GM12892 (cell line): ENCODE measurements at regions not wholly inside any gene's neighbourhood (a gene's known extent, or its start where the extent isn't known, plus 50 kb on each side); places are given as distances from the start of the nearest gene placed in this dataset.

ENCODE experiments used
- DNase-seq: peaks from one replicate; pipeline ENCODE4 v3.0.0; 2011; ENCODE audit not compliant: insufficient read length
- FAIRE-seq: peaks from 2 replicates; lab custom pipeline; 2011; peaks lifted over from hg19 to GRCh38; lab: Jason Lieb, UNC
- POLR2A ChIP-seq: IDR thresholded peaks from 2 replicates; pipeline ENCODE4 v1.6.1; 2011; ENCODE audit warnings: low read depth, low read length, control low read depth
- POLR2AphosphoS5 ChIP-seq: IDR thresholded peaks from 2 replicates; pipeline ENCODE4 v1.6.1; 2011; ENCODE audit warnings: low read depth, low read length, control low read depth
- TAF1 ChIP-seq: IDR thresholded peaks from 2 replicates; pipeline ENCODE4 v1.6.1; 2011; ENCODE audit warnings: low read depth, mild to moderate bottlenecking, control low read depth, low read length, borderline replicate concordance

DNA sequence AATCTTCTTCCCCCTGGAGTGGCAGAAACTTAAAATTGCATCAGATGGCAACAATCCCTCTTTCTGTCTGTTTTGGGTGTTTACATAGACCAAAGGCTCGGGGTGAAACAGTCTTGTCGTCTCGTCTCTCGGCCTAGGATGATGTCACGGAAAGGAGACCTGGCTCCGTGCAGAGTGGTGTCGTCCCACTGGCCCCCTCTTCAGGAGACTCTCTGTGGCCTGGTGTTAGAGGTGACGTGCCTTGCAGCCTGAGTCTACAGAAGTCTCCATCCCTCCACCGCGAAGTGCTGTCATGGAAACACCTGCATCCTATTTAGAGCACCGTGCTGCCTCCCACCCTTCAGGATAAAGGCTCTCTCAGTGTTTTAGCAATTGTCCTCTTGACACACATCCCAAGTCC is 409.7 kb downstream of the IRX1 start:
- FAIRE-seq = no peak
- TF ChIP-seq POLR2AphosphoS5 (no peak), POLR2A (no peak), TAF1 (no peak)
- DNase-seq = no peak

DNA sequence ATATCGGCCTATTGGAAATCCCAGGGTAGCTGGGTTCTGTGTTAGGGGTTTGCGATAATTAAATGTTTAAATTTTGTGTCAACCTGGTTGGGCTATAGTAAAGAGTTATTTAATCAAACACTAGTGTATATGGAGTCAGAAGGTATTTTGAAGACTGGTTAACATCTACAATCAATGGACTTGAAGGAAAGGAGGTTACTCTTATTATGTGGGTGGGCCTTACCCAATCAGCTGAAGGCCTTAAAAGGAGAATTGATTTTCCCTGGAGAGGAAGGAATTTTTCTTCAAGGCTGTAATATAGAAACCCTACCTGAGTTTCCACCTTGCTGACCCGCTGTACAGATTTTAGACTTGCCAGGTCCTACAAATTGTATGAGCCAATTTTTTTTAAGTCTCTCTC is 411.4 kb downstream of the IRX1 start:
- FAIRE-seq (no peak), DNase-seq (no peak)
- TF ChIP-seq POLR2A (no peak), TAF1 (no peak), POLR2AphosphoS5 (no peak)

DNA sequence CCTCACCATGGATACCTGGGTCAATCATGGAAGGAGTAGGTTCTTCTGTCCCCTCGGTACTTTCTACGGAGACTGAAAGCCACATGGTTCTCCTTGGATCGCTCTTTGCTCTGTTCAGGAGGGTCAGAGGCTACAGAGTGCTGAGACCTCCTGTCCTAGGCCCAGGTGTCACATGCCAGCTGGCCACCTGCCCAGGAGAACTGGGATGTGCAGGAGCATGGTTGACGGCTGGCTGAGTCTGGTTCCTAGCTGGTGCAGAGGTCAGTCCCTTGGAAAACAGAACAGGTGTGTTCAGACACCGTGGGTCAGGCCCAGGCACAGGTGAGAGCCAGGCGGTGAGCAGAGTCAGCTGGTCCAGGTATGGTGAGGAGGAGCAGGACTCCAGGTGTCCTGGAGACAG is 416.3 kb downstream of the IRX1 start:
- TF ChIP-seq TAF1 = no peak
- TF ChIP-seq POLR2AphosphoS5 = no peak
- no peak for TF ChIP-seq POLR2A
- no peak for FAIRE-seq
- no peak for DNase-seq

DNA sequence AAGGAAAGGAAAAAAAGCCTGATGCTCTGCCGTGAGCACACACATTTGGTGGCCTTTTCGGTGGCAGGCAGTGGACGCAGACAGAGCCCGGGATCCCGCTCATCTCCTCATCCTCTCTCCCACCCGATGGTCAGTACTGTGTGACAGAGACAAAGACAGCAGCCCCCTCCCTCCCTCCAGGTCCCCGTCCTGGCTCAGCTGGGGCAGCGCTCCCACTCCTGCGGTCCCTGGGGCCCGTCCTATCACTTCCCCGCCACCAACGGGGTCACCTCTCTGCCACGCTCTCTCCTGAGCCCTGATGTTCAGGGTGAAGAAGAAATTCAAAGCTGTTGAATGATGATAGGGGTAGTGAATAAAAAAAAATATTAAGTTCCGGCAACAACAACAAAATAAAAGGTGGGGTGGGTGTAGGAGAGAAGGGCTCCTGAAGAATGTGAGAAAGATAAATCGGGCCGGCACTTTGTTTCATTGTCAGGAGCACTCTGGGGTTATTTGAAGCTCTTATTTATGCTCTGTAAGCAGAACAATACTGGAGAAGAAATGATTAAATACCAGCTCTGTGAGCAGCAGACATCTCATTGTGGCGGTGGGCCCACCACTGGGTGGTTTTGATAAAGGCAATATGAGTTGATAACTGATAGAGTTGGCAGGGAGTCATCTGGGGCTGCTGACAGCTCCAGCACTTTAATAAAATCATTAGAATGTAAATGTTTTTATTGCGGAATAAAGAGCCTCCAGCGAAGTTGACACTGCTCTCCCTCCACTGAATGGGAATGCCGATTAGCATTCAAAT is 417.7 kb downstream of the IRX1 start:
- no peak for DNase-seq
- FAIRE-seq = no peak
- TF ChIP-seq POLR2AphosphoS5 (no peak), TAF1 (no peak), POLR2A (no peak)

DNA sequence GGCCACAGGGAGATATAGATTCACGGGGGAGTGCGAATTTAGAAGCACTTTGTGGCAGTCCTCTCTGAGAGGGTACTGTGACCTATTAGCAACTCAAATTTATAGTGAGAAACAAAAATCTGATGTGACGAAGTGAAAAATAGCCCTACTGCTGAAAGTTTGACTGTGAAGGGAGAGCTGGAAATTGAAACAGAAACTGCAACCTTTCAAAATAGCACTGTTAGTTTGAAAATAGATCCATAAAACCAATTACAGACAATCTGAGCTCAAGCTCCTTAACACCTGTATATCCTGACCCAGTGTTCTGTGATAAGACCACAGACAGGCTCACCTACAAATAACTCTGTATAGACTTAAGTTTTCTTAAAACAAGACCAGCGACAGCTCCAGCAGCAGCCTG is 420.1 kb downstream of the IRX1 start:
- no peak for DNase-seq
- no peak for FAIRE-seq
- TF ChIP-seq TAF1 = no peak
- TF ChIP-seq POLR2AphosphoS5 = no peak
- no peak for TF ChIP-seq POLR2A

DNA sequence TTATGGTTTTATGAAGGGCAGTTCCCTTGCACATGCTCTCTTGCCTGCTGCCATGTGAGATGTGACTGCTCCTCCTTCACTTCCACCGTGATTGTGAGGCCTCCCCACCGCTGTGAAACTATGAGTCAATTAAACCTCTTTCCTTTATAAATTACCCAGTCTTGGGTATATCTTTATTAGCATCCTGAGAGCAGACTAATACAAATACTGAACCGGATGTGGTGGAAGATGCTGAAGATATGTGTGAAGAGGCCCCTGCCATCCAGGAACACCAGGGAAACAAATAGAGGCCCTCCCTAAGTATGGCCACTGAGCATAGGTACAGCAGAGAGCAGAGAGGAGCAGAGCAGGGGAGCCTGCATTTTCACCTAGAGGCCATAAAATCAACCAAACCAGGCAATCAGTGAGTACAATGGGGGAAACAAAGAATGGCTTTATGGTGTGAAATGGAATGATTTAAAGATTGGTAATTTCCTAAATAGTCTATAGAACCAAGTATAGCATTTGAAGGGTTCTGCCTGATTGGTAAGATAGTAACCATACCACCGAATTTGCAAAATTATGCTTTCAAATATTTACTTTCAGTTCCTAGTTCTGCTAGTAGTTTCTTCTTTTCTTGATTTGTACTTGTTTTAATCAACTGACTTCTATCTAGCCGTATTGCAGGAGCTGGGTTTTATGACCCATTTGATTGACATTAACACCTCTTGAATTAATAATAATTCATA is 421.6 kb downstream of the IRX1 start:
- no peak for FAIRE-seq
- no peak for DNase-seq
- TF ChIP-seq TAF1 (no peak), POLR2AphosphoS5 (no peak), POLR2A (no peak)

DNA sequence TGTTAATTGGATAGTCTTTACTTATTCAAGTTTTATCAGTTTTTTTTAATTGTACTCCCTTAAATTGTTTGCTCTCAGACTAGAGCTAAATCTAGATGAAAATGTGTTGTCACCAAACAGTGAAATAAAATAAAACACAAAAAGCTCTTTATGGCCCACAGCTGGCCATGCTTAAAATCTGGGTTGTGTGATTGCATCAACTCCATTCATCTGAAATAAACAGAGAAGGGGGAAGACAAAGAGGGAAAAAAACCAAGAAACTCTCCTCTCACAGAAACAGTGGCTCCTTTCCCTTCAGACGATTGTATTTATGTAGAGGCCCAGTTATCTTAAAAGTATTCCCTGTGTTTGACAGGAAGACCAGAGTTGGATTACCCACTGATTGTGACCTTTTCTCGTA is 422.4 kb downstream of the IRX1 start:
- DNase-seq = no peak
- TF ChIP-seq POLR2AphosphoS5 (no peak), POLR2A (no peak), TAF1 (no peak)
- FAIRE-seq = no peak

DNA sequence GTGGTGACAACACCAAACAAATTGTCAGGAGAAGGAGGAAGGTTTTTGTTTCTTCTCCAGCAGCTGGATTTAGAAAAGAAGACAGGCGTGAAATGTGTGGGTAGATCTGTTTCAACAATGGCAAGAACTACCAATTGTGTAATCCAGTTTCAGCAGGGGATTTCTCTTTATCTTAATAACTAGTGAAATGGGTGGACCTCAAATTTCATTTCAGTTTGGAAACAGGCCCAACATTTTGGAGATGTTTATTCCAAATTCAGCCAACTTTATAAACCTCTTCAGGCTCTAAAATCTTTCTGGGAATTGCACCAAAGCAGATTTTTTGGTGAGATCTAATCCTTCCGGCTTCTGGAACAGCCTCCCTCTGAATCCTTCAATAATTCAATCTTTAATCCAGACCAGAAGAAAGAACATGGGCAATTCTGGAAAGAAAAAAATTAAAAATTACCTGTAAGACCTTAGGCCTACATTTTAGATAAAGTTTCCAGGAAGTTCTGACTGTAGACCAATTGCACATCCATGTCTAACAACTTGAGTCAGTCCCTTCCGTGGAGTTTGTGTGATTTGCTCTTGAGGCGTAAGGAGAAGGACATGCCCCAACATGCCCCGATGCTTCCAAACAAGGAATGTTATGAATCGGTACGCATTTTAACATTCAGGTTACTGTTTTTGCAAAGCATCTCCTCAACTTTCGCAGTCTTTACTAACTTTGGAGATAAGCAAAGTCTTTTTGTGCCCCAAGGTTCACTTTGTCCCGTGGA is 423.6 kb downstream of the IRX1 start:
- no peak for DNase-seq
- no peak for TF ChIP-seq TAF1
- TF ChIP-seq POLR2A = no peak
- no peak for TF ChIP-seq POLR2AphosphoS5
- no peak for FAIRE-seq

DNA sequence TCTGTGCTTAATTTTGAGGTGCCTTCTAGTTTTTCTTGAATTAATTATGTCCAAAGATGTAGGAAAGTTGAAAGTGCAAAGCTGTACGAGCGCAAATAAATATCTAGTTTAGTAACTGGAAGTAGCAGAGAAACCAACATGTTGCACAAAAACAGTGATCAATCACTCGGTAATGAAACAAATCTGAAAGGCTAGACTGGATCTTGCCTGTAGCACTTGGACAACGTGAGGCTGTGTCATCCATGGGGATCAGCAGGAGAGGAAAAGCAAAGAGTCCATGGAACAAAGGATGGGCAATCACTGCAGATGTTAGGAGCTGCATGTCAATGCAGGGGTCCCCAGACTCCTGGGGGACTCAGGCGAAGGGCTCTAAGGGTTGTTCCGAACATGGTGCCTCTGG is 424.2 kb downstream of the IRX1 start:
- FAIRE-seq (no peak), DNase-seq (no peak)
- TF ChIP-seq POLR2A (no peak), POLR2AphosphoS5 (no peak), TAF1 (no peak)

DNA sequence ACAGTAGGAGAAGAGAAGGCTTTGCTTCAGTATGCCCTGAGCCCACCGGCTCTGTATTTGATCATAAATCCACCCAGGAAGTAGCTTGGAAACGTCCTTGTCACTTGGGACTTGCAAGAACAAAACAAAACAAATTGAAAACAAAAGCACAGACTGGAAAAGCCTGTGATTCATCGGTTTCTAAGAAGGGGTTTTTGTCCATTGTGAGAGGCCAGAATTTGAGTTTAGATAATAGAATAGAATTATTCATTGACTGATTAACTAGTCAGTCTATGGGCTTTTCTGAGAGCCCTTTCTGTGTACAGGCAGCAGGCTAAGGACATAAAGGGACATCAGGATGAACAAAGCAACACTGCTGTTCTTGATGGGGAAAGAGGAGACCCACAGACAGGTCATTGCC is 424.8 kb downstream of the IRX1 start:
- TF ChIP-seq TAF1 = no peak
- DNase-seq (no peak), FAIRE-seq (no peak)

DNA sequence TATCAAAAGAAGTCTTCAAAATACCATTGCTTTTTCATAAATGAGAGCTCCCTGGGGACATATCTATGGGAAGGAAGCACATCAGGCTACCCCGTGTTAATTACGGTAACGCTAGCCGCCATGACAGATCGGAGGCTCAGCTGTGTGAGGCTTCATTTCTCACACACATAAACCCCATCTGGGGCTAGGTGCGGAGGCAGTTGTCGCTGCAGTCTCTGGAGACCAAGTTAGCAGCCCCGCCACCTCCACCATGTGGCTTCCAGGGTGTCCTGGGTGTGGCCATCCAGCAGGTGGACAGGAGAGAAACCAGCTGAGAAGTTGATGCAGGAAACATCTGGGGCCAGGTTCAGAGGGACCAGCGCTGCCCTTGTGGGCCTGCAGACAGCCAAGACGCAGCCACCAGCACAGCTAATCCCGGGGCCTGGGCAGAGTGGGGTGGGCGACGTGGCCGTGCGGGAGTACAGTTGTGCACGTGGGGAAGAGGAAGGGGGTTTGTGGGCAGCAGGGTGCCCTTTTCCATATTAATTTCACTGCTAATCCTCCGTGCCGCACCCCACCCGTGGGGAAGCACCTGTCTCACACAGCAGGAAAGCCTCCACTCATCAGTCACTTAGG is 426.5 kb downstream of the IRX1 start:
- TF ChIP-seq POLR2AphosphoS5 (no peak), POLR2A (no peak), TAF1 (no peak)
- no peak for FAIRE-seq
- no peak for DNase-seq
